Panc1 (cell line): ENCODE measurements at regions not wholly inside any gene's neighbourhood (a gene's known extent, or its start where the extent isn't known, plus 50 kb on each side); places are given as distances from the start of the nearest gene placed in this dataset.

ENCODE experiments used
- ATAC-seq: fragments of 200-7000 bp; cut with Tn5 transposase; 2 replicates; pipeline ENCODE4 v1.9.1; 2020; ENCODE audit warnings: mild to moderate bottlenecking, moderate library complexity
- BruUV-seq: library from RNA; stranded (reverse); fragments of 400-500 nt; replicated peaks from 2 replicates; lab custom pipeline; 2021; lab: Mats Ljungman, UMichigan
- CTCF ChIA-PET: fragments of 300-600 bp; sonication (Branson Sonifier 250); formaldehyde crosslinking; loops from one replicate; lab custom pipeline; 2022; ENCODE audit warnings: antibody characterized with exemption; lab: Charles Lee
- POLR2A ChIA-PET: fragments of 300-600 bp; sonication (Branson Sonifier 250); formaldehyde crosslinking; loops from one replicate; lab custom pipeline; 2022; ENCODE audit warnings: antibody characterized with exemption; lab: Charles Lee
- DNase-seq: peaks from one replicate; pipeline ENCODE4 v3.0.0-alpha.2; 2010; ENCODE audit warnings: low read depth, low spot score
- H3K27ac ChIP-seq: 2 replicates; pipeline ENCODE4 v1.5.1; 2011; ENCODE audit warnings: mild to moderate bottlenecking, low read length, inconsistent platforms
- H3K27me3 ChIP-seq: fragments of 200-500 bp; sonication (Bioruptor generic); 2 replicates; pipeline ENCODE4 v1.6.0; 2014; ENCODE audit warnings: low read length, inconsistent platforms; ENCODE audit not compliant: control insufficient read depth, insufficient read depth
- H3K36me3 ChIP-seq: fragments of 200-500 bp; sonication (Bioruptor generic); 2 replicates; pipeline ENCODE4 v1.5.1; 2014; ENCODE audit warnings: inconsistent platforms, mild to moderate bottlenecking, low read length, moderate library complexity; ENCODE audit not compliant: control insufficient read depth, insufficient read depth
- H3K4me1 ChIP-seq: 2 replicates; pipeline ENCODE4 v1.5.1; 2011; ENCODE audit warnings: inconsistent platforms, mild to moderate bottlenecking, low read length, moderate library complexity; ENCODE audit not compliant: control insufficient read depth, insufficient read depth
- H3K4me3 ChIP-seq, 2 experiments: 2 replicates each; pipeline ENCODE4 v1.5.1; 2011 to 2012; ENCODE audit warnings: low read depth in 2 of 2, low read length in 2 of 2, mild to moderate bottlenecking in 2 of 2, inconsistent platforms in 1 of 2, moderate library complexity in 1 of 2
- H3K9me3 ChIP-seq: fragments of 200-500 bp; sonication (Bioruptor generic); 2 replicates; pipeline ENCODE4 v1.5.1; 2014; ENCODE audit warnings: low read depth, mild to moderate bottlenecking, inconsistent platforms, low read length, moderate library complexity; ENCODE audit not compliant: control insufficient read depth, insufficient read depth
- POLR2AphosphoS5 ChIP-seq: IDR thresholded peaks from 2 replicates; pipeline ENCODE4 v1.6.1; 2012; ENCODE audit warnings: mild to moderate bottlenecking, low read depth, low read length, moderate library complexity
- REST ChIP-seq, 2 experiments: IDR thresholded peaks; 2 replicates each; pipeline ENCODE4 v1.6.1; 2011 to 2012; ENCODE audit warnings: low read depth in 2 of 2, control low read depth in 1 of 2, low read length in 1 of 2, mild to moderate bottlenecking in 1 of 2, moderate library complexity in 1 of 2; ENCODE audit not compliant: insufficient read depth in 1 of 2
- SIN3A ChIP-seq: IDR thresholded peaks from 2 replicates; pipeline ENCODE4 v1.6.1; 2012; ENCODE audit warnings: low read depth, mild to moderate bottlenecking, low read length, moderate library complexity, borderline replicate concordance; ENCODE audit not compliant: insufficient read depth
- TCF7L2 ChIP-seq: IDR thresholded peaks from 2 replicates; pipeline ENCODE4 v1.6.1; 2011; ENCODE audit warnings: mild to moderate bottlenecking, low read depth, low read length, inconsistent platforms
- in situ Hi-C: cut with HindIII; loops from 2 replicates; pipeline ENCODE4 v1.10.0; 2016; ENCODE audit warnings: low sequenced_read_pairs, low pct_unique_long_range_greater_than_20kb
- intact Hi-C: fragments of 100-400 bp; cut with micrococcal nuclease; formaldehyde crosslinking; loops from one replicate; pipeline ENCODE4 v1.10.0; 2022; ENCODE audit not compliant: unreplicated experiment
- TF ChIP-seq, protein P1 (sequence below): fragments of 450-650 bp; IDR thresholded peaks from 2 replicates; pipeline ENCODE4 v1.5.1; 2017; ENCODE audit warnings: mild to moderate bottlenecking

DNA sequence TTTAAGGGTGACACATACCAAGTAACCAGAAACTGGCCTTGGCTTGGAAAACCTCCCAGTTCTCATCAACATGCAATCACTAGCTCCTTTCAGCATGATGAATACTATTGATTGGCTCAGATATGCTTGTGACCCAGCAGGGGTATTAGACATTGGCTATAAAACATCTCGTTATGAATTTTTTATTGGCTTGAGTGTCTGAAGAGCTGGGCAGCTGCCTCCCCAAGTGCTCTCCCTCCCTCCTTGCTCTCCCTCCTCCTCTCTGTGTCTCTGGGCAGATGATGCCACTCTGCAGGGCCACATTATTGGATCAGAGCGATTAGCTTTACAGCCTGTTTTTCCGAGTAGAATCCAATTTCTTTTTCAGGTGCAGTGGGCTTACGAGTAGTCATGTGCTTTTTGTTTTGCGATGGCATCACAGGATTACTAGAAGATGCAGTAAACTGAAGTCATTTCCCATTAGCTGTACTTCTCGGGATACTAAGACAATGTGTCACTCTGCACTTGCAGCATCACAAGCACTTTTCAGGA lies 79.3 kb upstream of the ATF3 start:
- no peak overlapping the region for H3K27ac ChIP-seq
- H3K27me3 ChIP-seq: peaks cover 2% of the 10 kb centered on the region; the same call in 1 of the 2 replicates
- DNase-seq (no peak), ATAC-seq (no peak)
- no peaks in the 10 kb centered on the region for H3K9me3 ChIP-seq
- H3K36me3 ChIP-seq: no peaks in the 10 kb centered on the region
- no peaks in the 10 kb centered on the region for H3K4me1 ChIP-seq
- TF ChIP-seq SIN3A: no peak
- no peak overlapping the region for H3K4me3 ChIP-seq
- intact Hi-C loops (no loop called here), in situ Hi-C loops (no loop called here)
- CTCF ChIA-PET: no interaction called here
- POLR2A ChIA-PET: interaction anchor here (0.6 kb wide), 1 partner anchor 789 kb away, joined by 4 read pairs; no protein-coding TSS in a partner anchor
- BruUV-seq: no TSS peak

DNA sequence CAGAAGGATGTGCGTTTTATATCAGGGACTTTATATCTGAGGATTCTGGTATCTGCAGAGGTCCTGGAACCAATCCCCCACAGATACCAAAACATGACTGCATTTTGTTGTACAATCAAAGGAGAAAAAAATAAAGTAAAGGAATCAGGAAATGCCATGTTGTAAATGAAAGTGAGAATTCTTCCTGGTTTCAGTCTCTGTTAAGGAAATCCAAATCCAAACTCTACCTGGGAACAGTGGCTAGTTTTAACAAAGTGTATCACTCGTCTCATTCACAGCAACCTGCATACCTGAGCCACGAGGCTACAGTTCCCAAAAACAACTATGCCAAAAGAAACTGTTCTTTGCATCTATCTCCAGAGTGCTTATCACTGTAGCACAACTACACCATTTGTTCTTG lies 77.3 kb upstream of the ATF3 start:
- H3K27me3 ChIP-seq: peaks cover 2% of the 10 kb centered on the region; the same call in 1 of the 2 replicates
- TF ChIP-seq REST (IDR thresholded peaks at IDR 0.05; ENCODE audit: insufficient read depth in 1 of 2, low read depth in 2 of 2, low read length in 1 of 2) (no peak), TCF7L2 (no peak)
- TF ChIP-seq, protein P1, sequence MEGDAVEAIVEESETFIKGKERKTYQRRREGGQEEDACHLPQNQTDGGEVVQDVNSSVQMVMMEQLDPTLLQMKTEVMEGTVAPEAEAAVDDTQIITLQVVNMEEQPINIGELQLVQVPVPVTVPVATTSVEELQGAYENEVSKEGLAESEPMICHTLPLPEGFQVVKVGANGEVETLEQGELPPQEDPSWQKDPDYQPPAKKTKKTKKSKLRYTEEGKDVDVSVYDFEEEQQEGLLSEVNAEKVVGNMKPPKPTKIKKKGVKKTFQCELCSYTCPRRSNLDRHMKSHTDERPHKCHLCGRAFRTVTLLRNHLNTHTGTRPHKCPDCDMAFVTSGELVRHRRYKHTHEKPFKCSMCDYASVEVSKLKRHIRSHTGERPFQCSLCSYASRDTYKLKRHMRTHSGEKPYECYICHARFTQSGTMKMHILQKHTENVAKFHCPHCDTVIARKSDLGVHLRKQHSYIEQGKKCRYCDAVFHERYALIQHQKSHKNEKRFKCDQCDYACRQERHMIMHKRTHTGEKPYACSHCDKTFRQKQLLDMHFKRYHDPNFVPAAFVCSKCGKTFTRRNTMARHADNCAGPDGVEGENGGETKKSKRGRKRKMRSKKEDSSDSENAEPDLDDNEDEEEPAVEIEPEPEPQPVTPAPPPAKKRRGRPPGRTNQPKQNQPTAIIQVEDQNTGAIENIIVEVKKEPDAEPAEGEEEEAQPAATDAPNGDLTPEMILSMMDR: no peak
- DNase-seq: no peak
- no peaks in the 10 kb centered on the region for H3K4me1 ChIP-seq
- in situ Hi-C loops: no loop called here
- ChIA-PET CTCF (no interaction called here), POLR2A (no interaction called here)
- BruUV-seq: no TSS peak
- no peaks in the 10 kb centered on the region for H3K9me3 ChIP-seq
- H3K27ac ChIP-seq: no peak overlapping the region
- H3K4me3 ChIP-seq: no peak overlapping the region
- intact Hi-C loops: no loop called here
- ATAC-seq: no peak
- H3K36me3 ChIP-seq: no peaks in the 10 kb centered on the region

- Histone ChIP-seq H3K4me1 (no peaks in the 10 kb centered on the region), H3K27ac (no peak overlapping the region), H3K9me3 (peaks cover 1% of the 10 kb centered on the region; the same call in 1 of the 2 replicates), H3K36me3 (no peaks in the 10 kb centered on the region), H3K27me3 (peaks cover 2% of the 10 kb centered on the region; the same call in 1 of the 2 replicates), H3K4me3 (no peak overlapping the region)
- intact Hi-C loops: no loop called here
- BruUV-seq: no TSS peak
- TF ChIP-seq SIN3A (no peak), POLR2AphosphoS5 (no peak), TCF7L2 (no peak), REST (IDR thresholded peaks at IDR 0.05; ENCODE audit: insufficient read depth in 1 of 2, low read depth in 2 of 2, low read length in 1 of 2) (no peak)
- TF ChIP-seq, protein P1: no peak
- ATAC-seq (no peak), DNase-seq (no peak)
- CTCF ChIA-PET: no interaction called here
- in situ Hi-C loops: no loop called here
- POLR2A ChIA-PET: no interaction called here
These were observed 76.8 kb upstream of the ATF3 start for GRCh38 chr1:212531796-212532195.
